ENCODE measurements at regions not wholly inside any gene's neighbourhood (a gene's known extent, or its start where the extent isn't known, plus 50 kb on each side); places are given as distances from the start of the nearest gene placed in this dataset.

GRCh38 chr4:107255114-107255513, 219.0 kb upstream of the DKK2 start:
- no peak for FAIRE-seq
- DNase-seq (ENCODE audit: insufficient read length) = no peak
- TF ChIP-seq TAF1 (IDR thresholded peaks at IDR 0.05; ENCODE audit: borderline replicate concordance, low read depth, low read length) = no peak
- no peak for TF ChIP-seq POLR2AphosphoS5 (IDR thresholded peaks at IDR 0.05; ENCODE audit: low read depth, low read length)
- no peak for TF ChIP-seq POLR2A (IDR thresholded peaks at IDR 0.05; ENCODE audit: low read depth, low read length)

GRCh38 chr4:107253579-107254068, 217.5 kb upstream of the DKK2 start:
- DNase-seq (ENCODE audit: insufficient read length) (no peak), FAIRE-seq (no peak)
- TF ChIP-seq POLR2A (IDR thresholded peaks at IDR 0.05; ENCODE audit: low read depth, low read length) (no peak), POLR2AphosphoS5 (IDR thresholded peaks at IDR 0.05; ENCODE audit: low read depth, low read length) (no peak), TAF1 (IDR thresholded peaks at IDR 0.05; ENCODE audit: borderline replicate concordance, low read depth, low read length) (no peak)

GRCh38 chr4:107253090-107253489, 217.0 kb upstream of the DKK2 start:
- no peak for TF ChIP-seq TAF1 (IDR thresholded peaks at IDR 0.05; ENCODE audit: borderline replicate concordance, low read depth, low read length)
- TF ChIP-seq POLR2A (IDR thresholded peaks at IDR 0.05; ENCODE audit: low read depth, low read length) = no peak
- no peak for TF ChIP-seq POLR2AphosphoS5 (IDR thresholded peaks at IDR 0.05; ENCODE audit: low read depth, low read length)
- FAIRE-seq (no peak), DNase-seq (ENCODE audit: insufficient read length) (no peak)

- FAIRE-seq (no peak), DNase-seq (ENCODE audit: insufficient read length) (no peak)
- no peak for TF ChIP-seq POLR2AphosphoS5 (IDR thresholded peaks at IDR 0.05; ENCODE audit: low read depth, low read length)
These were observed 216.5 kb upstream of the DKK2 start for GRCh38 chr4:107252571-107252970.

GRCh38 chr4:107248571-107248970, 212.5 kb upstream of the DKK2 start:
- TF ChIP-seq POLR2A (IDR thresholded peaks at IDR 0.05; ENCODE audit: low read depth, low read length) (no peak), TAF1 (IDR thresholded peaks at IDR 0.05; ENCODE audit: borderline replicate concordance, low read depth, low read length) (no peak), POLR2AphosphoS5 (IDR thresholded peaks at IDR 0.05; ENCODE audit: low read depth, low read length) (no peak)
- DNase-seq (ENCODE audit: insufficient read length) = no peak
- FAIRE-seq = no peak

- no peak for TF ChIP-seq POLR2A (IDR thresholded peaks at IDR 0.05; ENCODE audit: low read depth, low read length)
- TF ChIP-seq POLR2AphosphoS5 (IDR thresholded peaks at IDR 0.05; ENCODE audit: low read depth, low read length) = no peak
- no peak for TF ChIP-seq TAF1 (IDR thresholded peaks at IDR 0.05; ENCODE audit: borderline replicate concordance, low read depth, low read length)
- no peak for FAIRE-seq
- no peak for DNase-seq (ENCODE audit: insufficient read length)
These were observed 211.6 kb upstream of the DKK2 start for GRCh38 chr4:107247738-107248137.

- DNase-seq (ENCODE audit: insufficient read length) (no peak), FAIRE-seq (no peak)
- no peak for TF ChIP-seq POLR2AphosphoS5 (IDR thresholded peaks at IDR 0.05; ENCODE audit: low read depth, low read length)
- no peak for TF ChIP-seq TAF1 (IDR thresholded peaks at IDR 0.05; ENCODE audit: borderline replicate concordance, low read depth, low read length)
- TF ChIP-seq POLR2A (IDR thresholded peaks at IDR 0.05; ENCODE audit: low read depth, low read length) = no peak
These were observed 210.6 kb upstream of the DKK2 start for GRCh38 chr4:107246761-107247160.

- FAIRE-seq (no peak), DNase-seq (ENCODE audit: insufficient read length) (no peak)
- TF ChIP-seq TAF1 (IDR thresholded peaks at IDR 0.05; ENCODE audit: borderline replicate concordance, low read depth, low read length) = no peak
- TF ChIP-seq POLR2AphosphoS5 (IDR thresholded peaks at IDR 0.05; ENCODE audit: low read depth, low read length) = no peak
- TF ChIP-seq POLR2A (IDR thresholded peaks at IDR 0.05; ENCODE audit: low read depth, low read length) = no peak
These were observed 207.1 kb upstream of the DKK2 start for GRCh38 chr4:107243141-107243781.

- FAIRE-seq (no peak), DNase-seq (ENCODE audit: insufficient read length) (no peak)
- TF ChIP-seq TAF1 (IDR thresholded peaks at IDR 0.05; ENCODE audit: borderline replicate concordance, low read depth, low read length) (no peak), POLR2A (IDR thresholded peaks at IDR 0.05; ENCODE audit: low read depth, low read length) (no peak), POLR2AphosphoS5 (IDR thresholded peaks at IDR 0.05; ENCODE audit: low read depth, low read length) (no peak)
These were observed 184.9 kb upstream of the DKK2 start for GRCh38 chr4:107220976-107221375.

GRCh38 chr4:107219681-107220080, 183.6 kb upstream of the DKK2 start:
- DNase-seq (ENCODE audit: insufficient read length) (no peak), FAIRE-seq (no peak)
- no peak for TF ChIP-seq POLR2A (IDR thresholded peaks at IDR 0.05; ENCODE audit: low read depth, low read length)
- no peak for TF ChIP-seq POLR2AphosphoS5 (IDR thresholded peaks at IDR 0.05; ENCODE audit: low read depth, low read length)
- TF ChIP-seq TAF1 (IDR thresholded peaks at IDR 0.05; ENCODE audit: borderline replicate concordance, low read depth, low read length) = no peak

- TF ChIP-seq POLR2AphosphoS5 (IDR thresholded peaks at IDR 0.05; ENCODE audit: low read depth, low read length) = no peak
- TF ChIP-seq POLR2A (IDR thresholded peaks at IDR 0.05; ENCODE audit: low read depth, low read length) = no peak
- TF ChIP-seq TAF1 (IDR thresholded peaks at IDR 0.05; ENCODE audit: borderline replicate concordance, low read depth, low read length) = no peak
- FAIRE-seq (no peak), DNase-seq (ENCODE audit: insufficient read length) (no peak)
These were observed 180.3 kb upstream of the DKK2 start for GRCh38 chr4:107216379-107216778.

- DNase-seq (ENCODE audit: insufficient read length) (no peak), FAIRE-seq (no peak)
- TF ChIP-seq POLR2AphosphoS5 (IDR thresholded peaks at IDR 0.05; ENCODE audit: low read depth, low read length) (no peak), TAF1 (IDR thresholded peaks at IDR 0.05; ENCODE audit: borderline replicate concordance, low read depth, low read length) (no peak), POLR2A (IDR thresholded peaks at IDR 0.05; ENCODE audit: low read depth, low read length) (no peak)
These were observed 179.1 kb upstream of the DKK2 start for GRCh38 chr4:107215222-107215621.
